ENCODE measurements at regions not wholly inside any gene's neighbourhood (a gene's known extent, or its start where the extent isn't known, plus 50 kb on each side); places are given as distances from the start of the nearest gene placed in this dataset.

GRCh38 chr1:232897949-232898465, 52.4 kb upstream of the NTPCR start:
- TF ChIP-seq ZBTB33 (IDR thresholded peaks at IDR 0.05; ENCODE audit: extremely low read depth, insufficient replicate concordance, low read length) (no peak), EZH2 (IDR thresholded peaks at IDR 0.05) (no peak), POLR2A (IDR thresholded peaks at IDR 0.05; ENCODE audit: borderline replicate concordance, extremely low read depth, insufficient read depth, insufficient read length) (no peak), JUND (IDR thresholded peaks at IDR 0.05) (no peak), ZNF274 (IDR thresholded peaks at IDR 0.05; ENCODE audit: low read depth, low read length) (no peak), EZH2phosphoT487 (IDR thresholded peaks at IDR 0.05; ENCODE audit: borderline replicate concordance) (no peak), POLR2AphosphoS5 (IDR thresholded peaks at IDR 0.05; ENCODE audit: low read depth, low read length) (no peak), MAX (IDR thresholded peaks at IDR 0.05) (no peak), CBX3 (IDR thresholded peaks at IDR 0.05; ENCODE audit: low read depth) (no peak), CTCF (IDR thresholded peaks at IDR 0.05 in 2 of 3, conservative IDR thresholded peaks at IDR 0.05 in 1 of 3; ENCODE audit: borderline replicate concordance in 1 of 3, insufficient read depth in 1 of 3, low read depth in 2 of 3, low read length in 2 of 3) (no peak), SIN3A (IDR thresholded peaks at IDR 0.05; ENCODE audit: low read depth) (no peak), ATF3 (IDR thresholded peaks at IDR 0.05) (no peak), SP1 (IDR thresholded peaks at IDR 0.05; ENCODE audit: low read depth) (no peak), ZFX (IDR thresholded peaks at IDR 0.05) (no peak), REST (IDR thresholded peaks at IDR 0.05; ENCODE audit: low read depth) (no peak), EGR1 (IDR thresholded peaks at IDR 0.05; ENCODE audit: low read depth) (no peak), CEBPB (IDR thresholded peaks at IDR 0.05; ENCODE audit: low read depth) (no peak)
- intact Hi-C loops (cut with micrococcal nuclease), result no loop called here
- DNase-seq (ENCODE audit: low read depth, low spot score) (no peak), ATAC-seq (no peak)
- no TSS peak for BruUV-seq (replicated peaks)
- no peaks in the 10 kb centered on the region for H3K9me2 ChIP-seq (ENCODE audit: insufficient read depth)
- POLR2A ChIA-PET, result no interaction called here
- no peak overlapping the region for H3K4me3 ChIP-seq (replicated peaks in 1 of 2; ENCODE audit: low read depth in 1 of 2, low read length in 2 of 2)
- CTCF ChIA-PET, result no interaction called here
- no peaks in the 10 kb centered on the region for H3K36me3 ChIP-seq (ENCODE audit: control insufficient read depth in 1 of 2, insufficient read depth in 2 of 2, low read length in 2 of 2)
- H4K20me1 ChIP-seq (ENCODE audit: insufficient read depth), result no peaks in the 10 kb centered on the region
- H3K27me3 ChIP-seq (ENCODE audit: insufficient read depth, low read length), result no peaks in the 10 kb centered on the region
- H3K4me2 ChIP-seq (ENCODE audit: low read length), result no peak overlapping the region
- no peaks in the 10 kb centered on the region for H3K9me3 ChIP-seq (ENCODE audit: control insufficient read depth in 1 of 2, insufficient read depth in 1 of 2, low read depth in 1 of 2, low read length in 2 of 2)
- H3K27ac ChIP-seq (ENCODE audit: low read depth, low read length), result no peak overlapping the region
- no peaks in the 10 kb centered on the region for H3K79me2 ChIP-seq (ENCODE audit: insufficient read depth, low read length)
- RAD21 ChIA-PET (ENCODE audit: low non-redundant PET in 1 of 2, low total read pairs in 2 of 2, uncharacterized antibody in 2 of 2, unreplicated experiment in 2 of 2), result no interaction called here
- H3K4me1 ChIP-seq (ENCODE audit: control insufficient read depth in 1 of 2, insufficient read depth in 2 of 2, low read length in 2 of 2), result no peaks in the 10 kb centered on the region
- H3K9ac ChIP-seq (ENCODE audit: low read length), result no peak overlapping the region
- H2AFZ ChIP-seq (ENCODE audit: low read depth, low read length, poor library complexity, severe bottlenecking), result no peak overlapping the region

Data from HCT116 (cell line).